GM21786 (cell line): ENCODE measurements at regions not wholly inside any gene's neighbourhood (a gene's known extent, or its start where the extent isn't known, plus 50 kb on each side); places are given as distances from the start of the nearest gene placed in this dataset.

Experiments used
- ATAC-seq: cut with Tn5 transposase; IDR thresholded peaks from one replicate; pipeline ENCODE4 v1.9.1; 2021; ENCODE audit not compliant: unreplicated experiment

DNA sequence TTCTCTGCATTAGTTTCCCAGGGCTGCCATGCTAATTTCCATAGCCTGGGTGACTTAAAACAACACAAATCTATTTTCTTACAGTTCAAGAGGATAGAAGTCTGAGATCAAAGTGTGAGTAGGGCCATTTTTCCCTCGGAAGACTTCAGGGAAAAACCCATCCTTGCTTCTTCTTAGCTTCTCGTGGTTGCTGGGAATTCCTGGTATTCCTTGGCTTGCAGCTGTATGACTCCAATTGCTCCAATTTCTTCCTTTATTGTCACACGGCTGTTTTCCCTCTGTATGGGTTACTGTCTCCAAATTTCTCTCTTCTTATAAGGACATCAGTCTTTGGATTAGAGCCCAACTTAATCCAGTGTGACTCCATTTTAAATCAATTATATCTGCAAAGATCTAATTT, 128.4 kb upstream of the JAG1 start:
- no peak for ATAC-seq

- no peak for ATAC-seq
Observed at GRCh38 chr20:10805764-10806163, 132.0 kb upstream of the JAG1 start.

DNA sequence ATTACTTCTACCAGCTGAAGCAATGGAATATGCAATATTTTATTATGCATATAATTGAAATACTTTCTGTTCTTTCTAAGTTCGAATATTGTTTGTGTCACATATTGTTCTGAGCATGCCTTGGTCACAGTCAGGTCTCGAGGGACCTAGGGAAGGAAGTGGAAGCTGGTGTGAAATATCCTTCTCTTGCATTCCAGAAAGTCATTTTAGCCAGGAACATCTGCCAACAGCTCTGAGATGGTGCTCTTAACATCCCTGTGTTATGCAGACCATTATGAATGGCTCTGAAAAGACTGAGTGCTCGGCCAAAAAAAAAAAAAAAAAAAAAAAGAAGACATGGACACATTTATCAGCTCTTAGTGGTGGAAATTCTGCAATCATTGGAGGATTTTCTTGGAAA, 132.7 kb upstream of the JAG1 start:
- ATAC-seq = no peak

- ATAC-seq = no peak
Observed at GRCh38 chr20:10807013-10807412, 133.2 kb upstream of the JAG1 start.

DNA sequence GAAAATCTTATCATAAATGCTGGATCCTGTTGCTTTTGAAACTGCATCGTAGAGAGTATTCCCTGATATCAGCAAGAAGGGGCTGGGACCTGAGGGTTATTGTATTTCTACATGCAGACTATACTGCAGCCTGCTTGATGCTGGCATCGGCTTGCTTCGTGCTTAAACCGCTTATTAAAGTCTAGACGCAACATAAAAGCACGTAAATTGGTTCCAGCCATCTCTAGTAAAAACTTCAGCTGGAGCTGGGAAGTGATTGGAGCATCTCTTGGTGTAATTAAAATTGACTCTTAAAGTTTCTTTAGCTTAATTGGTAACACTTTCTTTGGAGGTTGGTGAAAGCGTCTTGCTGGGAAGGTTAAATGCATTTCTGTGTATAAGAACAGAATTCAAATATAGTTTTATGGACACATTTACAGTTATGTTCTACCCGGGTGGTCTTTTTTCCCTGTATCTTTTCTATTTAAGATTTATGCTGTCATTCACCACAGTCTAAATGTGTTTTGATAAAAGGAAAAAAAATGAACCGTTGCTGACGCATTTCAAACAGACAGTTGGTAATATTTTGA, 139.0 kb upstream of the JAG1 start:
- no peak for ATAC-seq

DNA sequence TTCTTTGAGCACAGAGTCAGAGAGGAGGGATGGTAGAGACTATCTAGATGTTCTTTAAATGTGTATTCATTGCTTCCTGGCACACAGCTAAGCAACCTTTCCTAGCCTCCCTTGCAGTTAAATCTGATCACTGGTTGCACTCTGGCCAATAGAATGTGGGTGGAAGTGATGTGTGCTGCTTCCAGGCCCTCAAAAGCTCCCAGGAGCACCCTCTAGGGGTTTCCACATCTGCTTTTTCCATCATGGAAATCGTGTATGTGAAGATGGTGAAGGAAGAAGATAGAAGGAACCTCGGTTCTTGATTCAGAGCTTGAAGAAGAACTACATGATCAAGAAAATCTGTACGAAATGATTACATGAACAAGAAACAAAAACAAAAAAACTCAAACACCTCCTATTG, 149.8 kb upstream of the JAG1 start:
- no peak for ATAC-seq

GRCh38 chr20:10824750-10825500, 151.1 kb upstream of the JAG1 start:
- ATAC-seq = no peak

DNA sequence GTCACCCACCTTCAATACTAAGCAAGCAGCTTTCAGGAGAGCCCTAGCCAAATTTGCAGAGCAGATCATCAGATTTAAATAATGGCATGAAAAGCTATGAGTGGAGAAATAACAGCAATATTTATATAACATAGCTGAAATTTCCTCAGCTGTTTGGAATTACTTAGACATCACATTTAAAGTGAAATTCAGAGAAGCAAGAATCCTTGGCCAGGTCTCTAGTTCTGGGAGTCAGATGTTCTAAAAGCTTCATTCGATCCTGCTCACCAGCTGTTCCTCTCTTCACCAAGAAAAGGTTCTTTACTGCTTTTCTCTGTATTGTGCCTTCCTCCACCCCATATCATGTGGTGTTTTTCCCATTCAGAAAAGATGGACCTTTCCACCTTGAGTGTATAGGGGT, 152.3 kb upstream of the JAG1 start:
- ATAC-seq = no peak

GRCh38 chr20:10828180-10828579, 154.4 kb upstream of the JAG1 start:
- no peak for ATAC-seq

DNA sequence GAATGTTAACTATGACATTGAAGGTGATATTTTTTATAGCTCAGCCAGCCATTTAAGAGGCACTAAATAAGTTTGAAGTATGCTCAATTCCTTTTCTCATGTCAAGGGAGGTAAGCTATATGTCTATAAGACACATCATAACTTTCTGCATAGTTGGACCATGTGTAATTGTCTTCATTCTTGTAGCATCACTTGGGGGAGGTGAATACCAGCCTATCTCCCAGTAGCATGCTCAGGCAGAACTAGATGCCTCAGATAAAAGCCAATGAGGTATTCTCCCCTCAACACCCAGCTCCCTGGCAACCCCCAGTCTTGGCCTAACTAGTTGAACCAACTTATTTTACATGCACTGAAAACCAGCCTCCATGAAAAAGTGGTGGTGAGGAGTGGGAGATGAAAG, 158.3 kb upstream of the JAG1 start:
- no peak for ATAC-seq

DNA sequence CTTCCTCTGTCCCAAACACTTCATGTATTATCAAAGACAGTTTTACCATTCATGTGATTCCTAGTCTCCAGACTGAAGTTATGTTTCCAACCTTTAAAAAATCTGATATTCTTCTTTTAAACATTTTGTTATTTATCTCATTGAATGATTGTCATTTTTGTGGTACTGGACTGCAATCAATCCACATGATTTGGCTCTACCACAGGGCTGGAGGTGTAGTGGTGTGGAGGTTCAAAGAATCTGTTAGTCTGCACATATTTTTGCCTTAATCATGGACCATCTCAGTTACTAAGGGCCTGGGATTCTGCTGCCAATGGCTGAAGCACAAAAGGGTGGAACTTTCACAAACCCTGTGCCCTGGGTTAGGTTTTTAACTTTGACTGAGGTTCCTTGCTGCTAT, 164.1 kb upstream of the JAG1 start:
- no peak for ATAC-seq

DNA sequence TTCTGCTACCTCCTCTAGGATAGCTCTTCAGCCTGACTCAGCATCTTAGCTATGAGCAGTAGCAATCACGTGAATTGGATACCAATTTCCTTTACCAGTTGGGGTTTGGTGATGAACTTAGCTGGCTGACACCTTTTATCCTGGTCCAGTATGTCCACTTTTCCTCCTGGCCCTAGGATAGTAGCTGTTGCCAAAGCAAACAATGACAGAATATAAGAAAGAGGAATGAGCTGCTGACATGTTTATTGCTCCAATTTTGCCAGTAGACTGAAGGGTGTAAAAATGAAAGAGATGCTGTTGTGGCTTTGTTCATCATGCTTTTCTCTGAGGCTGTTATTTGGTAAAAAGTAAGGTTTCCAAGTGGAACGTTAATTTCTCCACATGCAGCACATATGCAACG, 168.3 kb upstream of the JAG1 start:
- no peak for ATAC-seq

DNA sequence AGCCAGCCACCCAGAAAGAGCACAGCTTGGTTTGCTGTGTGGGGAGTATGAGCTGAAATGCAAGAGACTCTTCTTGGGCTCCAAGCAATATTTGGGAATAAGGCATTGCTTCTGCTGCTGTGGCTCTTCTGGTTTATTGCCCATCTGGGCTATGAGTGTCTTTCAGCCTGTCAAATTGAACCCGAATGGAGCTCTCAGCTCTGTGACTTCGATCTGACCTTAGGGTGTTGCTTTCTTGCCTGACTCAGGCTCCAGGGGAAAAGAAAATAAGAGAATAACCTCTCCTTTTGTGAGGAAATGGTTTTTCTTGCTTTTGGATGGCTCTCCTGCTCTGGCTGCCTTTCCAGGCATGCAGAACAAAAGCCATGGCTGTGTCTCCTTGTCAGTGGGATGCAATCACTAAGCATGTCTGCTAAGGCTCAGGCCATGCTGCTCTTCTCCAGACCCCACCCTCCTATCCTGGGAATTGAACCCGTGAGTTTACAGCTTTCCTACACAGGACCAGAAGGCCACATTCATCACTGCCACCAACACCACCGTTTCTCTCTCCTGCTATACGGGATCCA, 169.4 kb upstream of the JAG1 start:
- no peak for ATAC-seq

- ATAC-seq = no peak
Observed at GRCh38 chr20:10846766-10847165, 173.0 kb upstream of the JAG1 start.

DNA sequence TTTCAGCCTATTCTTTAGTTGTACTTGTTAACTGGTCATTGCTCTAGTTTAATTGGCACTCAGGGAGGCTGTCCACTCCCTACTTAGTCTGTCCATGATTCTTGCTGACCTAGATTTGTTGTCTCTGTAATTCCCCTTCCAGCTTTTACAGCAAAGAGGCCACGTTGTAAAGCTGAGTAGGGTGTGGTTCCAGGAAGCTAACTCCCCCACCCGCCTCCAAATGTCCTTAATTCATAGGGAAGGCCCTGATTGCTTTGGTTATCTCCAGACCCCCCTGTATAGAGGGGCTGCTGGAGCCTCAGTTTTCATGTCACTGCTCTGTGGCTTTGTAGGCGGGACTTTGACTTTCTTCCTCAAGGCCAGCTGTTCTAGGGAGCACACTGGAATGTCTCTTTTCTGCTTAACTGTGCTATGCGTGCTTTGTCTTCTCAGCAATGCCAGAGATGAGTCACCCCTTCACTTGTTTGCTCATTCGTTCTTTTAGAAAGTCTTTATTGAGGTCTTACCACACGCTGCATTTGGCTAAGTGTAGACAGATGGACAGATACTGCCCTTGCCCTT, 175.1 kb upstream of the JAG1 start:
- no peak for ATAC-seq

GRCh38 chr20:10853176-10853575, 179.4 kb upstream of the JAG1 start:
- ATAC-seq = no peak

- ATAC-seq = no peak
Observed at GRCh38 chr20:10853731-10854130, 179.9 kb upstream of the JAG1 start.

DNA sequence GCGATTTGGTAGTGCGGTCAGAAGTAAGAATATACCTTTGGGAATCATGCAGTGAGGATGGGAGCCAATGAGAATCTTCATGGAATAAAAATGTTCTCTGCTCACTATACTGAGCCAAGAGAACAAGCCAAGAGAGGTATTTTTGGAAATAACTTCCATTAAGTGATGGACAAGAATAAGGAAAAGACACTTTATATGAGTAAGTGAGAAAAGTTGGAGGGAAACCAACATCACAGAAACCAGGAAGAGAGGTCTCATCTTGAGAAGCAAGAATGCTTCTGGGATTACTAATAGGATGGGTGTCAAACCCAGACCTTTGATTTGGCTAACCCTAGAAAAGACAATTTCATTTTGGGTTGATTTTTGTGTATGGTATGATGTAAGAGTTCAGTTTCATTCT, 181.2 kb upstream of the JAG1 start:
- ATAC-seq = no peak

DNA sequence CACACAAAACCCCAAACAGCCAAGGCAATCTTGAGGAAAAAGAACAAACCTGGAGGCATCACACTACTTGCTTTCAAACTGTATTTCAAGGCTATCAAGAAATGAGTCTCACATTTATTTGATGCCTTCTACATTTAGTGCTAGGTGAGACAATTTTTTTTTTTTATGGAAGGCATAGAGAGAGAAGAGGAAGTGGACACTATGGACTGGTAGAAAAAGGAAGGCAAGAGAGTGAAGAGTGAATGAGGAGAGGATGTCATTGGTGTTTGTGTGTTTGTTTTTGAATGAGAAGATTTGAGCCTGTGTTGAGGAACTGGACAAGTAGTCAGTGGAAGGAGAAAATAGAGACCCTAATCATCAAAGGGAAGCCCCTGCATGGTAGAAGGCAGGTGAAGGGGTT, 182.0 kb upstream of the JAG1 start:
- ATAC-seq = no peak

- ATAC-seq = no peak
Observed at GRCh38 chr20:10856237-10857015, 182.6 kb upstream of the JAG1 start.

GRCh38 chr20:10857352-10858070, 183.7 kb upstream of the JAG1 start:
- ATAC-seq = no peak
